Stimulated activated CD8-positive, alpha-beta memory T cell treated with anti-CD3 and anti-CD28 coated beads, Interleukin-12 subunit alpha, Interleukin-12 subunit beta, amount 100 ng/mL, for 1 hour (primary cell): ENCODE measurements at regions not wholly inside any gene's neighbourhood (a gene's known extent, or its start where the extent isn't known, plus 50 kb on each side); places are given as distances from the start of the nearest gene placed in this dataset.
A peak's percentile ranks its signal among the peaks of the same experiment; 100 is the strongest.

ENCODE experiments used
- DNase-seq: peaks from one replicate; pipeline ENCODE4 v3.0.0-alpha.2; 2020; ENCODE audit warnings: low read depth

- no peak for DNase-seq
Measured at GRCh38 chr5:146940295-146940694, 61.7 kb upstream of the PPP2R2B start.

GRCh38 chr5:146944019-146944418 is 65.5 kb upstream of the PPP2R2B start:
- no peak for DNase-seq

GRCh38 chr5:146944764-146945616 is 66.4 kb upstream of the PPP2R2B start:
- DNase-seq: no peak

- no peak for DNase-seq
Measured at GRCh38 chr5:146945617-146946084, 67.1 kb upstream of the PPP2R2B start.

- DNase-seq: no peak
Measured at GRCh38 chr5:146947181-146947941, 68.8 kb upstream of the PPP2R2B start.

GRCh38 chr5:146948666-146949065 is 70.1 kb upstream of the PPP2R2B start:
- no peak for DNase-seq

GRCh38 chr5:146952168-146952567 is 73.6 kb upstream of the PPP2R2B start:
- no peak for DNase-seq

GRCh38 chr5:146956217-146956616 is 77.7 kb upstream of the PPP2R2B start:
- DNase-seq: no peak

- no peak for DNase-seq
Measured at GRCh38 chr5:146959360-146959759, 80.8 kb upstream of the PPP2R2B start.

GRCh38 chr5:146962801-146963355 is 84.3 kb upstream of the PPP2R2B start:
- no peak for DNase-seq

GRCh38 chr5:146965761-146966659 is 87.5 kb upstream of the PPP2R2B start:
- DNase-seq: peak; percentile 18

GRCh38 chr5:146967646-146968045 is 89.1 kb upstream of the PPP2R2B start:
- no peak for DNase-seq

- DNase-seq: no peak
Measured at GRCh38 chr5:146971401-146971800, 92.8 kb upstream of the PPP2R2B start.

- DNase-seq: no peak
Measured at GRCh38 chr5:146986469-146986868, 107.9 kb upstream of the PPP2R2B start.

- DNase-seq: no peak
Measured at GRCh38 chr5:146993876-146994530, 115.4 kb upstream of the PPP2R2B start.

GRCh38 chr5:146995878-146996277 is 117.3 kb upstream of the PPP2R2B start:
- DNase-seq: no peak

- DNase-seq: no peak
Measured at GRCh38 chr5:147015405-147015804, 136.8 kb upstream of the PPP2R2B start.

- DNase-seq: no peak
Measured at GRCh38 chr5:147017191-147017590, 138.6 kb upstream of the PPP2R2B start.

- no peak for DNase-seq
Measured at GRCh38 chr5:147017621-147018020, 139.1 kb upstream of the PPP2R2B start.

GRCh38 chr5:147018812-147019211 is 140.3 kb upstream of the PPP2R2B start:
- no peak for DNase-seq

GRCh38 chr5:147036691-147037245 is 158.2 kb upstream of the PPP2R2B start:
- no peak for DNase-seq
